AG09309 (cell line): ENCODE measurements at regions not wholly inside any gene's neighbourhood (a gene's known extent, or its start where the extent isn't known, plus 50 kb on each side); places are given as distances from the start of the nearest gene placed in this dataset.
A peak's percentile ranks its signal among the peaks of the same experiment; 100 is the strongest.
"Not testable (repeated sequence)": the region's sequence is repeated elsewhere in the genome, so short reads cannot be mapped to it uniquely, and the experiment has no call there.

Experiments
- DNase-seq: peaks from one replicate; pipeline ENCODE4 v3.0.0-alpha.2; 2010; ENCODE audit warnings: low read depth
- H3K4me3 ChIP-seq: 2 replicates; pipeline ENCODE4 v1.5.1; 2011; ENCODE audit warnings: mild to moderate bottlenecking, low read depth, low read length, moderate library complexity; ENCODE audit not compliant: control insufficient read depth
- TF ChIP-seq, protein P1 (sequence below): IDR thresholded peaks from 2 replicates; pipeline ENCODE4 v1.5.1; 2011; ENCODE audit warnings: mild to moderate bottlenecking, low read depth, low read length, inconsistent platforms; ENCODE audit not compliant: insufficient read depth, control insufficient read depth; ENCODE audit errors: missing control alignments

- H3K4me3 ChIP-seq: no peak overlapping the region
- no peak for DNase-seq
- TF ChIP-seq, protein P1, sequence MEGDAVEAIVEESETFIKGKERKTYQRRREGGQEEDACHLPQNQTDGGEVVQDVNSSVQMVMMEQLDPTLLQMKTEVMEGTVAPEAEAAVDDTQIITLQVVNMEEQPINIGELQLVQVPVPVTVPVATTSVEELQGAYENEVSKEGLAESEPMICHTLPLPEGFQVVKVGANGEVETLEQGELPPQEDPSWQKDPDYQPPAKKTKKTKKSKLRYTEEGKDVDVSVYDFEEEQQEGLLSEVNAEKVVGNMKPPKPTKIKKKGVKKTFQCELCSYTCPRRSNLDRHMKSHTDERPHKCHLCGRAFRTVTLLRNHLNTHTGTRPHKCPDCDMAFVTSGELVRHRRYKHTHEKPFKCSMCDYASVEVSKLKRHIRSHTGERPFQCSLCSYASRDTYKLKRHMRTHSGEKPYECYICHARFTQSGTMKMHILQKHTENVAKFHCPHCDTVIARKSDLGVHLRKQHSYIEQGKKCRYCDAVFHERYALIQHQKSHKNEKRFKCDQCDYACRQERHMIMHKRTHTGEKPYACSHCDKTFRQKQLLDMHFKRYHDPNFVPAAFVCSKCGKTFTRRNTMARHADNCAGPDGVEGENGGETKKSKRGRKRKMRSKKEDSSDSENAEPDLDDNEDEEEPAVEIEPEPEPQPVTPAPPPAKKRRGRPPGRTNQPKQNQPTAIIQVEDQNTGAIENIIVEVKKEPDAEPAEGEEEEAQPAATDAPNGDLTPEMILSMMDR: no peak
Measured at GRCh38 chr3:59506191-59506590, 456.4 kb upstream of the CFAP20DC start.

DNA sequence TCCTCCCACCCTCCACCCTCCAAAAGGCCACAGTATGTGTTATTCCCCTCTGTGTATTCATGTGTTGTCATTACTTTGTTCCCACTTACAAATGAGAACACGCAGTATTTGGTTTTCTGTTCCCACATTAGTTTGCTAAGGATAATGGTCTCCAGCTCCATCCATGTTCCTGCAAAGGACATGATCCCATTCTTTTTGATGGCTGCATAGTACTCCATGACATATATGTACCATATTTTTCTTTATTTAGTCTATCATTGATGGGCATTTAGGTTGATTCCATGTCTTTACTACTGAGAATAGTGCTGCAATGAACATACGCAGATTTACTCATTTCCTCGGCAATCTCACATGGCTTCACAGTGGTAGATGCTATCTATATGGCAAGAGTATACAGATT is 453.6 kb upstream of the CFAP20DC start:
- DNase-seq: no peak
- TF ChIP-seq, protein P1: no peak
- H3K4me3 ChIP-seq: no peak overlapping the region

- TF ChIP-seq, protein P1: no peak
- no peak overlapping the region for H3K4me3 ChIP-seq
- peak; percentile 71 for DNase-seq
Measured at GRCh38 chr3:59502806-59503205, 453.0 kb upstream of the CFAP20DC start.

DNA sequence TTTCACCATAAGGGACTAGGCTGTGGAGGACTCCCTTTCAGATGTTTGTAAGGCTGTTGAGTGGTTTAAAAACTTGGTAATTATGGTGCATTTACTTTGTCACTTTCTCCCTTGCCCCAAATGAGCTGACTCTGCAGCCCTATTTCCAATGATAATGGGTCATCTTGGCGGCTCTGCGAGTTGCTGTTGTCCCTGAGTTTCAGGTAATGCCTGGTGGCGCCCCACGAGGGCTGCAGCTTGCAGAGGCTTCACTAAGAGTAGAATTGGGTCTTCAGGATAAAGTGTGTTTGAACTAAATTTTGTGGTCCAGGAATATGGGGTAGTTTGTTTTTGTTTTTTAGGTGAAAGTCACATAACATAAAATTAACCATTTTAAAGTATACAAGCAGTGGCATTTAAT is 450.1 kb upstream of the CFAP20DC start:
- TF ChIP-seq, protein P1: no peak
- DNase-seq: no peak
- H3K4me3 ChIP-seq: no peak overlapping the region

DNA sequence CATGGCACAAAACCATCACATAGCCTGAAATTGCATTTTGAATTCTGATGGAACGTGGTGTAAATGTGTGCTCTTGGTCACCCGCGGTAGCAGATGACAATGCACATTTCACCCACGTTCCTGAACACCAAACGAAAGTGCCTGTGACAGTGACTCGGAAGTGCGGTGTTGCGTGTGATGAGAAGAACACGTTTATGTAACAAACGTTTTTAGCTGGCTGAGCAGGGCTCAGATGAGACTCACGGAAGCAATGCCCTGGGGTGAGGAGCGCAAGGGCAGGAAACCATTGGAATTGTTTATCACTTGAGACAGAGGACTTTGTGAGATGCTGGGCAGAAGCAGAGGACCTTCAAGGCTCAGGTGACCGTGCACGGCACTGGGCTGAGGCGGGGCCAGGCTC is 449.2 kb upstream of the CFAP20DC start:
- H3K4me3 ChIP-seq: no peak overlapping the region
- TF ChIP-seq, protein P1: no peak
- DNase-seq: no peak

GRCh38 chr3:59496250-59496649 is 446.4 kb upstream of the CFAP20DC start:
- no peak for DNase-seq
- TF ChIP-seq, protein P1: no peak
- H3K4me3 ChIP-seq: no peak overlapping the region

- H3K4me3 ChIP-seq, DNase-seq: not testable (repeated sequence)
Measured at GRCh38 chr3:59494969-59495368, 445.1 kb upstream of the CFAP20DC start.
